IPS DF 4.7 (cell line): ENCODE measurements at regions not wholly inside any gene's neighbourhood (a gene's known extent, or its start where the extent isn't known, plus 50 kb on each side); places are given as distances from the start of the nearest gene placed in this dataset.

Experiments
- DNase-seq: peaks from one replicate; pipeline ENCODE4 v3.0.0-alpha.2; 2013; ENCODE audit warnings: low spot score; ENCODE audit errors: extremely low read depth

DNA sequence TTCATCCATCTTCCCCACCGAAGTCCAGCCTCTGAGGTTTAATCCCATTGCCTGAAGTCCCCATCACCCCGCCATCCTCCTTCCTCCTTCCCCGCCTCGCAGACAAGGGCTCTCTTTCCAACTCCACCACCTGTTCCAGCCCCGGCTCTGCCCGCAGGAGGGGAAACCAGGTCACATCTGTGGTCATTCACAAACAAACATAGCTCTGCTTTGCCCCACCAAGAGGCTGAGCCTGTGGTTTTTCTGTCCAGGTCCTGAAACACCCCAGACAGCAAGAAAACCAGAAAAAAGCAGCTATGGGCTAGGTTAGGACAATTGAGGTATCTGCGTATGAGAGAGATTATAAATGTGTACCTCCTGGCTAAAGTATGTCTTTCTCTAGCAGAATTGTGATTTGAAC is 144.7 kb downstream of the GLI2 start:
- no peak for DNase-seq

DNA sequence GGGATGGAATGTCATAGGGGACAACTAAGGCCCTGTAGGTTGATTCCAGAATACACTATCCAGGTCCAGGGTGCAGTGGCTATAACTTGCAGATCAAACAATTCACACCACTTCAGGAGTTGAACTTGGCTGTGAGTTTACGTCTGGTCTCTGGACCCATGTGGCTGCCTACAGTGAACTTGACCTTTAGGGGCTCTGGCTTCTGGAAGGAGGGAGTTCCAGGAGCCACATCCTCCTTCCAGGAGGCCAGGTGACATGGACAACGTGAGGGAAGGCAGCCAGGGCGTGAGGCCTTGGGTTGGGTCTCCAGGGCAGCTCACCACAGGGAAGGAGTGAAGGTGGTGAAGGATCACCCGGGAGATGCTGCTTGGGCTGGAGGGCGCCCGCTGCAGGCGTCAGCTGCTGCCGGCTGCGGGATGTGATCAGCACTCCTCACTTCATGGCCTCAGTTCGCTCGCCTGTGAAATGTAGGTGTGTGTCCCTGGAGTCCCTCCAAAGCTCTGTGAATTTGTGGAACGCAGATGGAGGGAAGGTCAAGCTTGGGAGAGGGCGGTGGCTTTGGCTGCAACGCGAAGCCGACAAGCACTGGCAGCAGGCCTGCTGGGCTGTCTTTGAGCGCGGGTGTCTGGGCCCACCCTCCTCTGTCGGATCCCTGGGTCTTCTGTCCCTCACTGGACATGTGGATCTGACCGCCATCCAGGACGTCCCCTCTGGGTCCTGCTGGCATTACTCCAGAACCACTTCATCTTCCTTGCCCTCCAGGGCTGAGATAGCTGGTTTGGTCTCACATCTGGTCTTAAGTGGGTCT is 146.5 kb downstream of the GLI2 start:
- no peak for DNase-seq

DNA sequence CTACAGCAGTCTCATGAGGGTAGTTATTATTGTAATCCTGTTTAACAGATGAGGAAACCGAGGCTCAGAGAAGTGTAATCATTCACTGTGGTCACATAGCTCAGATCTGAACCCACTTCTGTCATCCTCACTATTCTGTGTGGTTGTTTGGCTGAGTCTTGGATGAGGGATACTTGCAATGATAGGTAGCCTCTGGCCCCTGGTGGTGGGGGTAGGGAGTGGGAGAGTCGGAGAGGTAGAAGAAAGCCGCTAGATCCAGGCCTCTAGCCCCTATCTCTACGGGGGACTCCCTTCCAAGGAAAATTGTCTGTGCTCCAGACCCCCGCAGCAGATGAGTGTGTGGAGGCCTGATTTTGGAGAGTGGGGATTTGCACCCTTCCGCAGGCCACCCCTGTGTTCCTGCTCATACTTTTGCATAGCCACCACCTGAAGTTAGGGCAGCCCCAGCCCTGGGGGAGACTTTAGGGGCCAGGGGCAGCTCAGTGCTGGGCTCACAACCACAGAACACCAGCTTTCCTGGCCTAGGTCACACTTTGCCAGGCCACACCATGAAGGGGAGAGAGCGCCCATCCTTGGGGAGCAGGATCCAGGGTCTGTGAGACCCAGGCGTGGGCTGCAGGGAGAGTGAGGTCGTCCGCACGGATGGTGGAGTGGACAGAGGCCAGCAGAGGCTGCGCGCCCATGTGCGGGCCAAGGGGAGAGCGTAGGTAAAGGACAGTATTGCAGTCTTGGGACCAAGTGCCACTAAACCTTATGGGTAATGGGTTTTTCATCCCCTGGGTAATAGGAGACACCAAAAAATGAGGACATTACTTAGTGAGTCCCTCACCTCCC is 148.2 kb downstream of the GLI2 start:
- no peak for DNase-seq

DNA sequence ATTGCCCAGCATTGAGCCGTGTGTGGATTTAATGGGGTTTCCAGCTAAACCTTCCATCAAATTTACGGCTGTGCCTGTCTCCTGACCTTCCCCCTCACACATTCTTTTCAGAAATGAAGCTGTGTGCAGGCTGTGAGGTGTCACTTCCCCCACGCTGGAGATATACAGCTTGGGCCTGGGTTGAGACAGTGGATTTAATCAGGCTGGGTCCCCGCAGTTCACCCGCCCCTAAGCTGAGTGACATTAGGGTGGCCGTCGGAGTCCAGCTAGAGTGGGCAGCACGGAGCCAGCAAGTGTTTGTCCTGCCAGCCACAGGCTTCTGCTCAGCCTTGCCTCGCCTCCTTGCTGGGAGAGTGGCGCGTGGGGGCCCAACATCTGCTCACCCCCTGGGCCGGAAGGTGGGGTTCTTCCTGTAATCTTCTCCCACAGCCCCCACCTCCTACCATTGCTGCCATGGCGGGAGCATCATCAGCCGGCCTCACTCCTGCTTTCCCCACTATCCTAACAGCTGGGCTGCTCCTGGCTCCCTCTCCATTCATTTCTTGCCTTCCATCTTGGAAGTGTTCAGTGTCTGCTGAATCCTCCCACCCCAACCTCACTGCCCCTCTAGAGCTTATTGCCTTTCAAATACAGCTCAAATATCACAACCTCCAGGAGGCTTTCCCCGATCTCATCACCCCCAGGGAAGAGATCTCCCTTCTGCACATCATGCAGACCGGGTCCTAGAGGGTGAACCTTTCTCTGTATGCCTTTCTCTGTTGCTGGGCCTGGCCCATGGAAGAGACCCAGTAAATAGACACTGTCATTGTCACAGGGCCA is 149.0 kb downstream of the GLI2 start:
- DNase-seq, result no peak

DNA sequence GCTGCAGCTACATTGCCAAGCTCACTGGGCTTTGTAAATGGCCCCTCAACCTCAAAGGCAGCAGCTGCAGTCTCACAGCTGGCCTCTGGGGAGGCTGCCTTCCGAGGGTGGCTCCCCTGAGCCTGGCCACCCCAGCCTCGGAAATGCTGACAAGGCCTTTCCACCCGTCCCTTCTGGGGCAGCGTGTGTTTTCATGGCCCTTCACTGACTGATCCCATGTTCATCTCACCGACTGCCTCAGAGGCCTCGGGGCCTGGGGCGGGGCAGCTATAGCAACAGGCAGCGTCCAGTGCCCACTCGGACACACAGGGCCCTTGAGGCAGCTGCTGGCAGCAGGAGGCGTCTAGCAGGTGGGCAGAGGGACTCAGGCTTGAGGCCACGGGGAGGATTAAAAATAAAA is 149.7 kb downstream of the GLI2 start:
- no peak for DNase-seq

DNA sequence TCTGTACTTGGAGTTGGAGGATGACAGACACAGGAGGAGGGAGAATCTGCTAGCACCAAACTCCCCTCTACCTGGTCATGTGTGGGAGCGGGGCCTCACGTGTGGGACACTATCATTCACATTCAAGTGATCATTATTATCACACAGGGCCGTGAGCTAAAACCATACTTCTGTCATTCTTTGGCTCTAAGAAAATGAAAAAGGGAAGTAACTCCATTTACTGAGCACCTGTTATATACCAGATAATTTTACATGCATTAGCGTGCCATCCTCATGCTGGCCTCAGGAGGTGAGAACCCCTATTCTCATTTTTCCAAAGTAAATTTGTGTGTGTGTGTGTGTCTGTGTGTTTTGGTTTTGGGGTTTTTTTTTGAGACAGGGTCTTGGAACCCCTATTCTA is 150.1 kb downstream of the GLI2 start:
- DNase-seq, result no peak

DNA sequence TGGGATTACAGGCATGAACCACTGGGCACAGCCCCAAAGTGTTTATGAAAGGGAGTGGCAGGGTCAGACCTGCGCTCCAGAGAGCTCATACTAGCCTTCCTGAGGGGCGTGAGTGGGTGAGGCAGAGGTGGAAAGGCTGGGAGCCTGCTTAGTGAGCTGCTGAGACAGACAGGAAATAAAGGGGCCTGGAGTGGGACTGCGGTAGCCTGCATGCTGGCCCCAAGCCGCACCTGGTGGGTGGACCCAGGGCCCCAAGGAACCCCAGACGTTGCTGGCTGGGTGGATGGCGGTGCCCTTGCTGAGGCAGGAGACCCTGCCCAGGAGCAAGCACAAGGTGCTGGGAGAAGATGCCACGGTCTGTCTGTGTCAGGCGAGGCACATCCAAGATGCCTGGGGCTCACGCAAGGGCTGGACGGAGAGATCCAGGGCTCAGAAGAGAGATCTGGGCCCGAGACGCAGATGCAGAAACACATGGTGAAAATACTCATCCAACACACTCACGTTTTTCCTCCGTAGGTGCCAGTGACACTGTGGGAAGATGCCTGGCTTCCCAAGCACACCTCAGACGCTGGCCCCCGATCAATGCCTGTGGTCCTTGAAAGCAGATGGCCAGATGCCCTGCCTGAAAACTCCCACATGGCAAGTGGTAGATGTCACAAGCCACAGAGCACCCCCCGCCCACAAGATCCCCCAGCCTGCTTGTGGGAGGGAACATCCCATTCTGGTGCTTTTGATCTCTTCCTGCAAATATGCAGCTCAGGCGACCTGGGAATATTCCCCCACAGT is 151.1 kb downstream of the GLI2 start:
- no peak for DNase-seq

DNA sequence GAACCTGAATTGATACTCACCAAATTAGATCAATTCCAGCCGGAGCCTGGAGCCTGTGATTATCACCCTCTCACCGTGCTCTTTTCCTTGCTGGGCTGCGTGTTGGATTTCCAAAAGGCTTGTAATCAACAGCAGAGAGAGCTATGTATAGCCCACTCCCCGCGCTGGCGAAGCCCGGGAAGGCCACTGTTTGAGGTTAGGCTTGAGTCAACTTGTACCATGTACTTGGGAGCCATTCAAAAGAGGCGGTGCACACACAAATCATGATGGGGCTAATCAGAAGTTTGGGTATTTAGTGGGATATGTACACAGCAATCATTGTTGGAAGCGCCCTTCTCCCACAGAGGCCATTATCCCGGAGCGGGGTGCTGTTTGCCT is 151.6 kb downstream of the GLI2 start:
- DNase-seq, result no peak

DNA sequence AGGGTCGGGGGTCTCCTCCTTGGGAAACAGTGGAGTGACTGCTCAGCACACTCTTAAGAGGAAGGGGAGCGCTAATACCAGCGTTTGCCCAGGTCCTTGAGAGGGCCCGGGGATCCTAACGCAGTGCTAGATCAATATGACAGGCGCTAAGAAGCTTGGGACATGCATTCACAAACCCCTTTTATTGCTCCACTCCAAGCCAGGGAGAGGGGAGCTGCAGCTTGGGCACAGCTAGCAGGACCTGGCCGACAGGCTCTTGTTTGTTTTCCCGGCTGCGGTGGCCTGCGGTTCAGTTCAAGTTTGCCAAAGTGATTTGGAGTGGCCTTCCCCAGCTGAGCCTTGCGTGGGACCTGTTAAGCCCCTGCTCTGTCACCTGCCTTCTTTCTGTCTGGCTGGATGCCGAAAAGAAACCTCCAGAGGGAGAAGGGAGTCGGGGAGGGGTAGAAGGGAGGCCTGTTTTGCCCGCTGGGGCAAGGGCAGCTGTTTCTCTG is 152.1 kb downstream of the GLI2 start:
- no peak for DNase-seq

DNA sequence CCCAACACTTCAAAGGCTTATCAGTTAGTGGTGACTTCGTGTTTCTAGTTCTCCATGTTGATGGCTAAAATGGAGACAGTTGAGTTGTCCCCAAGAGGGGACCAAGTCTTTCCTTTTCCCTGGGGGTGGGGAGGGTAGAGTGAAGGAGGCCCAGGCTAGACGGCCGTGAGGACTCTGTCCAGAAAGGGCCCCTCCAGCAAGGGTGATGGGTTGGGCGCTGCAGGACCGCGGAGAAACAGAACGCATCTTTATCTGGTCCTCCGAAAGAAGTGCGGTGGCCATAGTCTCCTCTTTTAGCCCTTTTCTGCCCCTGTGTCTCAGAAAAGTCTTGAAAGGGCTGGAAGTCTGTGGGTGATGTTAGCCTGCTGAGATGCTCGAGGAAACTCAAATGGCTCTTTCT is 153.2 kb downstream of the GLI2 start:
- DNase-seq, result no peak

DNA sequence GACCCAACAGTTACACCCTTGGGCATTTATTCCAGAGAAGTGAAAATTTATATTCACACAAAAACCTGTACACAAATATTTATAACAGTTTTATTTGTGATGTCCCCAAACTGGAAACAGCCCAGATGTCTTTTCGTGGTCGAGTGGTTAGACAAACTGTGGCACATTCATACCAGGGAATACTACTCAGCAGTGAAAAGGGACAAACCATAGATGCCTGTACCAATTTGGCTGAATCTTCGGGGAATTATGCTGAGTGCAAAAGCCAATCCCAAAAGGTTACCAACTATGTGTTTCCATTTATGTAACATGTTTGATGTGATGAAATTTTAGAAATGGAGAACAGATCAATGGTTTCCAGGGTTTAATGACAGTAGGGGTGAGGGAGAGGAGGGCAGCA is 154.3 kb downstream of the GLI2 start:
- DNase-seq, result no peak

DNA sequence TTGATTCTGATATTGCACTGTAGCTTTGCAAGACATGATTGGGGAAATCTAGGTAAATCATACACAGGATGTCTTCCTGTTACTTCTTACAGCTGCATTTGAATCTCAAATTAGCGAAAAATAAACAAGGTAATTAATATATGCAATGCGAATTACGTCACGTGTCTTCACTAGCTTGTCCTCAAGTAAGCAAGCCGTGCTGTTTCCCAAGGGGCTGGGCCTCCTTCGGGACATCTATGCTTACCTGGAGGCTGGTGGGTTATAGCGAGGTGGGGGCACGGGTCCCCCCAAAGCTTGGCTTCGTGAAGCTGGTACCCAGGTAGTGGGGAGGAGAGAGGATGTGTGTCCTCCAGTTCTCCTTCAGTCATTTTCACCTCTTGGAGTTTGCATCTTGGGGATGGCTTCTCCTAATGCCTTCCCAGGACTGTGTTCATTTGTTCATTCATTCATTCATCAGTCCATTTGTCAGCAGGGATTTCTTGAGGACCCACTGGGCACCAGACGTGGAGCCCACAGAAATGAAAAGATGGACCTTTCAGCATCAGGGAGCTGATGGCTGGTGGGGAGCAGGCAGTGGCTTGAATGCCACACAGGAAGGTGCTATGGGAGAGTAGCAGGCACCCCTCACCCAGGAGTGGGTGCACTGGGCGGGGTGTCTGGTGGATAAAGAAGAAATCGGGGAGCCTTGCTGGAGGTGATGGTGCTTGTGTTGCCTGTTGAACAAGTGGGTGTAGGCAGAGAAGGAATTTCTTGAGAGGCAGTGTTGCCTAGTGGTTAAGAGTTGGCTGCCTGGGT is 155.1 kb downstream of the GLI2 start:
- no peak for DNase-seq

DNA sequence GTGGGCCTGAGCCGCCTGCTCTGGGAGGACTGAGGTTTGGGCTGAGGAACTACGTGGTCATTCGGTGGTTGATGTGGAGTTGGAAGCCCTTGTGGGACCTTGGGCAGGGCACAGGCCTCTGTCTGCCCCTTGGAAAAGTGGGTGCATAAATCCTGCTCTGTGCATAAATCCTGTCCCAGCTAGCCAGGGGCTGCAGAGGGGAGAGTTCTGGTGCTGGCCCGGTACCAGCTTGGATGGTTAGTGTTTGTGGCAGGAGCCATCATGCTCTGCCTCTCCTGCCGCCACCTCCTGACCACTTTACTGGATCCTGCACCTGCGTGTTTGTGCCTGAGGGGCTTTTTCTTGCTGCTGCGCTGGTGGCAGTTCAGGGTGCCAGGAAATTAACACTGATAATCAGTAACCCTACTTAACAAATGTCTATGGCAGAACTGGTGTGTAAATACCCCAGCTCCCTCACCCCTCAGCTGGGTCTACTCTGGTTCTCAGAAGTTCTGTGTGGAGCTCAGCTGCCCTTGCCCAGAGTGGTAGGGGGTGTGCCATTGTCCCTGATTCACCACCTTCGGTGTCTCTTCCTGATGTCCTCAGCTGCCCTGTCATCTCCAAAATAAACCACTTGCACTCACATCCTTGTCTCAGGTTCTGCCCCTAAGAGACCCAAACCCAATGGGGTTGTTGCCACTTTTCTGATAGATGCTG is 156.8 kb downstream of the GLI2 start:
- no peak for DNase-seq

DNA sequence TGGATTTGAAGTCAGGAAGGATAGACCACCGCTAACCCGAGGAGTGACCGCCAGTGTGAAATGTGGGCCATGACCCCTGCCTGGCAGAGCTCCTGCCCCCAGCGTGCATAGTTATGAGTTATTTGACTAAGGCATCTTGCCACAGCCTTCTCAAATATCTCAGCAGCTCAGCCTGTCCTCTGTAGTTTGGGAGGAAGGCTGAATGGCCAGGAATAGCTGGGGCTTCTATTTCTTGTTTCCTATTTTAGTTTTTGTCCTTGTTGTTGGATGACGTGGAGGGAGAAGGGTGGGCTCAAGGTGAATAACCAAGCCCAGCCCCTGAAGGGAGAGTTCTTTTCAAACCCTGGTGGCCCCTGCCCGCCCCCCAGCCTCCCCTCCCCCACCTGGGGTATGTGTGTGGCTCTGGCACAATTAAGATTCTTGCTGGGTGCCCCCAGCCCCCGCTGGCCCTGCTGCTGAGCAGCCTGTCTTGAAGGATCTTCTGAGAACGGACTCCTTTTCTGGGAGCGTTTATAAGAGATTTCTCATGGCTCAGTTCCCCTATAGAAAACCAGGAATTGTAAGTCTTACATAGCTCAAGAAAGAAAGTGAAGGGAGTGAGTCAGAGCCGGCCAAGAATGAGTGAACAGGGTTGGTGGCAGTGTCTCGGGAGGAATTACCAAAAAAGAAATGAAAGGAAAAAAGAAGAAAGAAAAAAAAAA is 157.4 kb downstream of the GLI2 start:
- DNase-seq, result no peak

DNA sequence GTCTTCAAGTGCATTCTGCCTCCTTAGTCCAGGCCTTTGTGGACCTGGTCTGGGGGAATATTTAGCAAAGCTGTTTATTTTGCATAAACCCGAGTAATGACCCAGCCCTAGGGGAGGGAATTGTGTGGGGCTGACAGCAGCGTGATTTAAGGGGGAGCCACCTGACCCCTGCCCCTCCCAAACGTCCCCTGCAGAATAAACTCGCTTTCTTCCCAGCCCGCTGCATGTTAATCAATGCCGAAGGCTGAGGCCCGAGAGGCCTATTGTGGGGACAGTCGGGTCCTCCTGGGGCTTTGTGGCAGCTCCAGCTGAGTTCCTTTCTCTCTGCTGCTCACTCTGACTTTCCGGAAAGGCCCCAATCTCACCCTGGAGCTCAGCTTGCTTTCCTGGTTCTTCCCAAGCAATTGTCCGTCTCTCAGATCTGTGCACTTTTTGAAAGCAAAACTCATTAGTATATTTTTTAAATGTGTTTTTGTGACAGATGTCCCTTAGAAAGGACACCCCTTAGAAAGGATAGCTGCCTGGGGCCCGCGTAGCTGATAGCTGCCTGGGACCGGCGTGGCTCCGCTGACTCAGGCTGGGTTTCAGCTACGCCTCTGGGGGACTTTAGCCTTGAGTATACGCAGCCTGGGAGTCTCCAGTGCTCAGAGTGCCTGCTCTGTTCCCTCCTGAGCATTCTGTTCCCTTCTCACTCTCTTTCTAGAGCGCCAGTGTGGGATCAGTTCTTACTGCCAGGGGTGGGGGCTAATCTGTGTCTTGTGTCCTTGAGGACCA is 158.3 kb downstream of the GLI2 start:
- peak; percentile 38 for DNase-seq

DNA sequence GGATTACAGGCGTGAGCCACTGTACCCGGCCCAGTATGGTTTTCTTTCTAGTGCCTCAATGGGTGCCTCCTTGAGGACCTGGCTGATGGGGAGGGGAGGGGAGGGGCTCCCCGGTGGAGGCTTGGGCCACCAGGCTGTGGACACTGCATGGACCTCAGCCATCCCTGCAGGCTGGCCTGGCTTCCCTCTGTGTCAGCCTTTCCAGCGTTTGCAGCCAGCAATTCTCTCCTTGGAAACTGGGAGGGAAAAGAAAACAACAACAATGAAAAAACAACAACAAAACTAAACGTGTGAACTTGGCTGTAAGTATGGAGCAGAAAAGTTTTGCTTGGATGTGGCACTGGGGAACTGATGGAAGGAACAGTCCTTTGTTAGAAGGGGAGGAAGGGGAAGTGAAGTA is 159.3 kb downstream of the GLI2 start:
- DNase-seq, result no peak

DNA sequence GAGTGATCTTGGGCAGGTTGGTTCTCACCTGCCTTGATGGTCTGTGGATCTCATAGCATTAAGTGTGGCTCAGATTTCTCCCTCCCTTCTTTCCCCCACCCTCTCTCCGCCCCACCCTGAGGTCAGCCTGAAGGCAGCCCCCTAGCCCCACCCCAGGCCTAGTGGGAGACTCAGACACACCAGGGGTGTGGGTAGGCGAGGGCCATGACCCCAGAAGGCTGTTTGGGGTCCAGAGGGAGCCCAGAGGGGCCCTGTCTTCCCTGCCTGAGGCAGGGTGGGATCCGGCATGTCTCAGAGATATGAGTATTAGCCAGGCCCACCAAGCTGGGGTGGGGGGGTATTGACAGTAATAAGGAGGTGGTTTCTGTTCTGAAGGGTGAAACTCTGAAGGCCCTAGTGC is 160.5 kb downstream of the GLI2 start:
- DNase-seq, result no peak

DNA sequence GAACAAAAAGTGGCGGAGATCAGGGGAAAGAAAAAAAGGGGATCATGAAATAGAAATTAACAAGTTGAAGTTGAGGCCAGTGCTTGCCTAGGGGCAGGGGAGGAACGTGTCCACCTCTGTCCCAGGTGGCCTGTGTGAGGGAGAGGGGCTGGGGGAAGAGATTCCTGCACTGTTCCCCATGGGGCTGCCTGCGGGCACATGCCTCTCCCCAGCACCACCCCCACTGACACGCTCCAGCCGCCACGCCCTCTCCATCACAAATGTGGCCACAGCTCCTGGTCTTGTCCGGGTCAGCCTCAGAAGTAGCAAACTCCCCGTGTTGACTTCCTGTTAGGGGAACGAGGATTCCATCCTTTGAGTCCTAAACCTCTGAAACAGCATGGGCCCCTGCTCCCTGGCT is 161.2 kb downstream of the GLI2 start:
- DNase-seq, result no peak
